ENCODE measurements at regions not wholly inside any gene's neighbourhood (a gene's known extent, or its start where the extent isn't known, plus 50 kb on each side); places are given as distances from the start of the nearest gene placed in this dataset.

- no peak overlapping the region for H2AFZ ChIP-seq (ENCODE audit: low read depth, low read length)
- H3K9ac ChIP-seq (ENCODE audit: low read depth, low read length), result no peak overlapping the region
- no peak for ATAC-seq (ENCODE audit: insufficient read depth, low read depth)
- TF ChIP-seq CTCF (IDR thresholded peaks at IDR 0.05; ENCODE audit: borderline replicate concordance, extremely low read depth, low read length, poor library complexity, severe bottlenecking) (no peak), EZH2 (IDR thresholded peaks at IDR 0.05; ENCODE audit: borderline replicate concordance, low read depth, low read length, severe bottlenecking) (no peak)
- H3K4me1 ChIP-seq (ENCODE audit: insufficient read depth, low read length), result no peaks in the 10 kb centered on the region
- H3K4me2 ChIP-seq (ENCODE audit: insufficient read depth, low read length), result no peak overlapping the region
- H3K9me3 ChIP-seq (ENCODE audit: insufficient read depth, low read length, severe bottlenecking), result no peaks in the 10 kb centered on the region
- no peaks in the 10 kb centered on the region for H3K36me3 ChIP-seq (ENCODE audit: insufficient read depth, low read length)
- H3K27me3 ChIP-seq (ENCODE audit: insufficient read depth, low read length, poor library complexity), result peaks cover 23% of the 10 kb centered on the region
- H4K20me1 ChIP-seq (ENCODE audit: insufficient read depth, low read length), result no peaks in the 10 kb centered on the region
- no peak for DNase-seq
- no peaks in the 10 kb centered on the region for H3K79me2 ChIP-seq (ENCODE audit: insufficient read depth, low read length)
- H3K4me3 ChIP-seq (ENCODE audit: low read depth in 1 of 2, low read length in 2 of 2), result no peak overlapping the region
- no peak overlapping the region for H3K27ac ChIP-seq (ENCODE audit: low read length)
These were observed 143.1 kb downstream of the CSNK2A3 start for GRCh38 chr11:11209967-11210366.

GRCh38 chr11:11208994-11209393 is 144.1 kb downstream of the CSNK2A3 start:
- H3K9ac ChIP-seq (ENCODE audit: low read depth, low read length), result no peak overlapping the region
- no peak for ATAC-seq (ENCODE audit: insufficient read depth, low read depth)
- no peaks in the 10 kb centered on the region for H3K9me3 ChIP-seq (ENCODE audit: insufficient read depth, low read length, severe bottlenecking)
- H3K4me3 ChIP-seq (ENCODE audit: low read depth in 1 of 2, low read length in 2 of 2), result no peak overlapping the region
- no peak overlapping the region for H3K27ac ChIP-seq (ENCODE audit: low read length)
- no peak overlapping the region for H2AFZ ChIP-seq (ENCODE audit: low read depth, low read length)
- no peaks in the 10 kb centered on the region for H4K20me1 ChIP-seq (ENCODE audit: insufficient read depth, low read length)
- H3K36me3 ChIP-seq (ENCODE audit: insufficient read depth, low read length), result no peaks in the 10 kb centered on the region
- H3K4me2 ChIP-seq (ENCODE audit: insufficient read depth, low read length), result no peak overlapping the region
- H3K27me3 ChIP-seq (ENCODE audit: insufficient read depth, low read length, poor library complexity), result peaks cover 23% of the 10 kb centered on the region
- no peaks in the 10 kb centered on the region for H3K4me1 ChIP-seq (ENCODE audit: insufficient read depth, low read length)
- no peaks in the 10 kb centered on the region for H3K79me2 ChIP-seq (ENCODE audit: insufficient read depth, low read length)
- no peak for DNase-seq
- TF ChIP-seq CTCF (IDR thresholded peaks at IDR 0.05; ENCODE audit: borderline replicate concordance, extremely low read depth, low read length, poor library complexity, severe bottlenecking) (no peak), EZH2 (IDR thresholded peaks at IDR 0.05; ENCODE audit: borderline replicate concordance, low read depth, low read length, severe bottlenecking) (no peak)

GRCh38 chr11:11207428-11207827 is 145.6 kb downstream of the CSNK2A3 start:
- H3K9me3 ChIP-seq (ENCODE audit: insufficient read depth, low read length, severe bottlenecking), result no peaks in the 10 kb centered on the region
- H3K79me2 ChIP-seq (ENCODE audit: insufficient read depth, low read length), result no peaks in the 10 kb centered on the region

More at GRCh38 chr11:11207428-11207827, 145.6 kb downstream of the CSNK2A3 start:
- TF ChIP-seq CTCF (IDR thresholded peaks at IDR 0.05; ENCODE audit: borderline replicate concordance, extremely low read depth, low read length, poor library complexity, severe bottlenecking) (no peak), EZH2 (IDR thresholded peaks at IDR 0.05; ENCODE audit: borderline replicate concordance, low read depth, low read length, severe bottlenecking) (no peak)
- no peak for ATAC-seq (ENCODE audit: insufficient read depth, low read depth)
- Histone ChIP-seq H3K36me3 (ENCODE audit: insufficient read depth, low read length) (no peaks in the 10 kb centered on the region), H3K4me1 (ENCODE audit: insufficient read depth, low read length) (no peaks in the 10 kb centered on the region), H3K9ac (ENCODE audit: low read depth, low read length) (no peak overlapping the region), H3K27ac (ENCODE audit: low read length) (no peak overlapping the region), H3K4me2 (ENCODE audit: insufficient read depth, low read length) (no peak overlapping the region), H4K20me1 (ENCODE audit: insufficient read depth, low read length) (no peaks in the 10 kb centered on the region), H3K4me3 (ENCODE audit: low read depth in 1 of 2, low read length in 2 of 2) (no peak overlapping the region), H3K27me3 (ENCODE audit: insufficient read depth, low read length, poor library complexity) (peaks cover 18% of the 10 kb centered on the region), H2AFZ (ENCODE audit: low read depth, low read length) (no peak overlapping the region)
- no peak for DNase-seq

Measured in DND-41 (cell line).